Colonic mucosa (tissue), 4 donors: ENCODE measurements at regions not wholly inside any gene's neighbourhood (a gene's known extent, or its start where the extent isn't known, plus 50 kb on each side); places are given as distances from the start of the nearest gene placed in this dataset.

Source experiments
- DNase-seq: peaks from one replicate; pipeline ENCODE4 v3.0.0-alpha.2; 2020
- H3K27ac ChIP-seq: fragments of 200-600 bp; one replicate; pipeline ENCODE4 v1.8.0; 2021
- H3K27me3 ChIP-seq: fragments of 200-600 bp; one replicate; pipeline ENCODE4 v1.8.0; 2021
- H3K36me3 ChIP-seq: fragments of 200-600 bp; one replicate; pipeline ENCODE4 v1.8.0; 2021
- H3K4me1 ChIP-seq: fragments of 200-600 bp; one replicate; pipeline ENCODE4 v1.8.0; 2021; ENCODE audit warnings: mild to moderate bottlenecking
- H3K4me3 ChIP-seq: fragments of 200-600 bp; one replicate; pipeline ENCODE4 v1.8.0; 2021
- H3K9ac ChIP-seq, 2 donors: one replicate each; pipeline ENCODE4 v1.7.0; 2013; ENCODE audit warnings: control low read depth in 2 of 2, low read depth in 2 of 2, low read length in 2 of 2
- H3K9me3 ChIP-seq: fragments of 200-600 bp; one replicate; pipeline ENCODE4 v1.8.0; 2021
- CTCF ChIP-seq: fragments of 200-600 bp; IDR thresholded peaks from one replicate; pipeline ENCODE4 v1.8.0; 2022; ENCODE audit warnings: antibody characterized with exemption, mild to moderate bottlenecking
- intact Hi-C: fragments of 100-400 bp; cut with DNase I; formaldehyde crosslinking; loops from one replicate; pipeline ENCODE4 v1.14.1; 2022
- donor health status: healthy.
- donor health status: DM: no; HTN: no; CAD: no.
- donor health status: DM: no; HTN: no; CAD: no.

- Histone ChIP-seq H3K36me3 (no peaks in the 10 kb centered on the region), H3K9ac (no peak overlapping the region), H3K4me3 (no peak overlapping the region), H3K4me1 (no peaks in the 10 kb centered on the region), H3K9me3 (no peaks in the 10 kb centered on the region), H3K27ac (no peak overlapping the region), H3K27me3 (no peaks in the 10 kb centered on the region)
- TF ChIP-seq CTCF: no peak
- DNase-seq: no peak
- intact Hi-C loops: no loop called here
Observed at GRCh38 chr6:127026247-127026646, 92.2 kb upstream of the RSPO3 start.

- no peaks in the 10 kb centered on the region for H3K9me3 ChIP-seq
- TF ChIP-seq CTCF: no peak
- DNase-seq: no peak
- no peaks in the 10 kb centered on the region for H3K27me3 ChIP-seq
- intact Hi-C loops: no loop called here
- no peak overlapping the region for H3K9ac ChIP-seq
- no peaks in the 10 kb centered on the region for H3K36me3 ChIP-seq
- no peaks in the 10 kb centered on the region for H3K4me1 ChIP-seq
- H3K27ac ChIP-seq: no peak overlapping the region
- H3K4me3 ChIP-seq: no peak overlapping the region
Observed at GRCh38 chr6:127030111-127030510, 88.4 kb upstream of the RSPO3 start.

- no peak for TF ChIP-seq CTCF
- intact Hi-C loops: no loop called here
- H3K9ac ChIP-seq: no peak overlapping the region
- H3K27ac ChIP-seq: no peak overlapping the region
- H3K4me3 ChIP-seq: no peak overlapping the region
- no peak for DNase-seq
- H3K4me1 ChIP-seq: no peaks in the 10 kb centered on the region
- H3K9me3 ChIP-seq: no peaks in the 10 kb centered on the region
- H3K36me3 ChIP-seq: no peaks in the 10 kb centered on the region
- H3K27me3 ChIP-seq: no peaks in the 10 kb centered on the region
Observed at GRCh38 chr6:127030836-127031235, 87.6 kb upstream of the RSPO3 start.

GRCh38 chr6:127031511-127031910 is 87.0 kb upstream of the RSPO3 start:
- TF ChIP-seq CTCF: no peak
- no peak overlapping the region for H3K4me3 ChIP-seq
- H3K27ac ChIP-seq: no peak overlapping the region
- H3K27me3 ChIP-seq: no peaks in the 10 kb centered on the region
- H3K9ac ChIP-seq: no peak overlapping the region
- no peaks in the 10 kb centered on the region for H3K36me3 ChIP-seq
- H3K9me3 ChIP-seq: no peaks in the 10 kb centered on the region
- no peak for DNase-seq
- intact Hi-C loops: no loop called here
- no peaks in the 10 kb centered on the region for H3K4me1 ChIP-seq

GRCh38 chr6:127032971-127033370 is 85.5 kb upstream of the RSPO3 start:
- TF ChIP-seq CTCF: no peak
- intact Hi-C loops: no loop called here

More at GRCh38 chr6:127032971-127033370, 85.5 kb upstream of the RSPO3 start:
- no peak overlapping the region for H3K27ac ChIP-seq
- H3K9ac ChIP-seq: no peak overlapping the region
- no peak overlapping the region for H3K4me3 ChIP-seq
- no peaks in the 10 kb centered on the region for H3K4me1 ChIP-seq
- no peaks in the 10 kb centered on the region for H3K27me3 ChIP-seq
- DNase-seq: no peak
- H3K36me3 ChIP-seq: no peaks in the 10 kb centered on the region
- H3K9me3 ChIP-seq: no peaks in the 10 kb centered on the region
